B cell (primary cell): ENCODE measurements at regions not wholly inside any gene's neighbourhood (a gene's known extent, or its start where the extent isn't known, plus 50 kb on each side); places are given as distances from the start of the nearest gene placed in this dataset.

Experiments
- ATAC-seq: fragments of 200-7000 bp; cut with Tn5 transposase; one replicate; pipeline ENCODE4 v1.10.0; 2021; ENCODE audit warnings: low read depth, mild to moderate bottlenecking, moderate number of reproducible peaks, moderate library complexity
- CTCF ChIA-PET: fragments of 350-600 bp; sonication (Branson Sonifier 250); formaldehyde crosslinking; loops from one replicate; lab custom pipeline; 2021; ENCODE audit warnings: antibody characterized with exemption, inconsistent platforms; lab: Charles Lee
- POLR2A ChIA-PET: fragments of 350-600 bp; sonication (Branson Sonifier 250); formaldehyde crosslinking; loops from one replicate; lab custom pipeline; 2021; ENCODE audit warnings: antibody characterized with exemption; lab: Charles Lee
- DNase-seq: peaks from one replicate; pipeline ENCODE4 v3.0.0; 2013
- H2AFZ ChIP-seq: 2 replicates; pipeline ENCODE4 v1.6.1; 2012; ENCODE audit warnings: mild to moderate bottlenecking, low read depth, low read length; ENCODE audit not compliant: insufficient read depth, poor library complexity, severe bottlenecking
- H3K27ac ChIP-seq, 2 donors: 1 replicate in 1 of 2; 2 replicates in 1 of 2; pipeline ENCODE4 v1.5.1; 2012 to 2013; ENCODE audit warnings: low read length in 2 of 2, mild to moderate bottlenecking in 2 of 2, moderate library complexity in 1 of 2
- H3K27me3 ChIP-seq, 4 experiments: fragments of 200-600 bp in 1 of 4; sonication (generic) in 1 of 4; replicated peaks in 1 of 4; 1 replicate in 2 of 4; 2 replicates in 2 of 4; pipeline versions ENCODE4 v1.6.1 to v1.7.0; 2013 to 2016; ENCODE audit warnings: low read length in 3 of 4, mild to moderate bottlenecking in 2 of 4, mixed read lengths in 1 of 4, moderate library complexity in 1 of 4; ENCODE audit not compliant: insufficient read depth in 4 of 4, control insufficient read depth in 3 of 4; ENCODE audit errors: control extremely low read depth in 1 of 4
- H3K36me3 ChIP-seq, 2 experiments: replicated peaks in 1 of 2; 1 replicate in 1 of 2; 2 replicates in 1 of 2; pipeline versions ENCODE4 v1.6.1 to v1.7.1; 2013; ENCODE audit warnings: low read length in 1 of 2; ENCODE audit not compliant: insufficient read depth in 2 of 2, control insufficient read depth in 1 of 2; ENCODE audit errors: control extremely low read depth in 1 of 2, extremely low read depth in 1 of 2
- H3K4me1 ChIP-seq, 2 donors: fragments of 200-600 bp in 1 of 2; sonication (generic) in 1 of 2; 1 replicate in 1 of 2; 2 replicates in 1 of 2; pipeline versions ENCODE4 v1.5.1 to v1.6.1; 2013 to 2017; ENCODE audit warnings: low read length in 2 of 2; ENCODE audit not compliant: control insufficient read depth in 2 of 2, insufficient read depth in 2 of 2
- H3K4me2 ChIP-seq: replicated peaks from 2 replicates; pipeline ENCODE3; 2012; ENCODE audit warnings: mild to moderate bottlenecking, low read depth, low read length; ENCODE audit not compliant: poor library complexity, severe bottlenecking
- H3K4me3 ChIP-seq, 5 experiments: fragments of 200-600 bp in 1 of 5; sonication (generic) in 1 of 5; 1 replicate in 3 of 5; 2 replicates in 2 of 5; pipeline versions ENCODE4 v1.5.1 to v1.7.0; 2011 to 2016; ENCODE audit warnings: low read length in 4 of 5, mild to moderate bottlenecking in 4 of 5, low read depth in 2 of 5, control low read depth in 1 of 5, moderate library complexity in 1 of 5; ENCODE audit not compliant: insufficient read depth in 1 of 5; ENCODE audit errors: control extremely low read depth in 1 of 5, extremely low read depth in 1 of 5
- H3K79me2 ChIP-seq: fragments of 200-600 bp; sonication (generic); one replicate; pipeline ENCODE4 v1.6.0; 2016; ENCODE audit warnings: low read length; ENCODE audit not compliant: control insufficient read depth, insufficient read depth
- H3K9ac ChIP-seq: fragments of 200-600 bp; sonication (generic); 2 replicates; pipeline ENCODE4 v1.6.1; 2017; ENCODE audit warnings: mild to moderate bottlenecking, low read length, moderate library complexity
- H3K9me3 ChIP-seq, 3 donors: one replicate each; pipeline versions ENCODE4 v1.6.1 to v1.7.1; 2013; ENCODE audit warnings: low read length in 2 of 3; ENCODE audit not compliant: control insufficient read depth in 2 of 3, insufficient read depth in 1 of 3; ENCODE audit errors: control extremely low read depth in 1 of 3
- H4K20me1 ChIP-seq: 2 replicates; pipeline ENCODE4 v1.6.0; 2012; ENCODE audit warnings: mild to moderate bottlenecking, low read length; ENCODE audit not compliant: insufficient read depth, control insufficient read depth, poor library complexity, severe bottlenecking
- H3K27ac Mint-ChIP-seq: one replicate; pipeline ENCODE4 v1.8.0; 2021; ENCODE audit warnings: mixed read lengths
- H3K27me3 Mint-ChIP-seq: one replicate; pipeline ENCODE4 v1.8.0; 2021; ENCODE audit warnings: mixed read lengths
- H3K4me1 Mint-ChIP-seq: one replicate; pipeline ENCODE4 v1.8.0; 2021; ENCODE audit warnings: mixed read lengths
- H3K4me3 Mint-ChIP-seq: one replicate; pipeline ENCODE4 v1.8.0; 2021; ENCODE audit warnings: mixed read lengths
- H3K9me3 Mint-ChIP-seq: one replicate; pipeline ENCODE4 v1.8.0; 2022; ENCODE audit warnings: mixed read lengths; ENCODE audit not compliant: insufficient read depth
- EZH2 ChIP-seq: IDR thresholded peaks from 2 replicates; pipeline ENCODE4 v1.6.1; 2012; ENCODE audit warnings: borderline replicate concordance, low read depth, mild to moderate bottlenecking, moderate library complexity, low read length; ENCODE audit not compliant: insufficient read depth, poor library complexity, severe bottlenecking
- WGBS: methylation state at CpG from one replicate; pipeline ENCODE4 v1.1.5; 2013; ENCODE audit warnings: missing lambda C conversion rate; ENCODE audit not compliant: insufficient coverage; 5-methylcytosine and 5-hydroxymethylcytosine counted together
- intact Hi-C: fragments of 100-400 bp; cut with micrococcal nuclease; formaldehyde crosslinking; loops from one replicate; pipeline ENCODE4 v1.10.0; 2022
- TF ChIP-seq, protein P1 (sequence below): fragments of 200-600 bp; IDR thresholded peaks from one replicate; pipeline ENCODE4 v1.8.0; 2022; ENCODE audit warnings: antibody characterized with exemption, mild to moderate bottlenecking

GRCh38 chr4:137659431-137659830, 127.1 kb upstream of the PCDH18 start:
- intact Hi-C loops: no loop called here
- Histone ChIP-seq H3K36me3 (no peaks in the 10 kb centered on the region), H3K9ac (no peak overlapping the region), H3K27ac (no peak overlapping the region), H3K9me3 (no peaks in the 10 kb centered on the region), H3K4me1 (no peaks in the 10 kb centered on the region), H3K4me3 (no peak overlapping the region), H3K4me2 (no peak overlapping the region), H2AFZ (no peak overlapping the region), H3K27me3 (no peaks in the 10 kb centered on the region), H3K79me2 (no peaks in the 10 kb centered on the region), H4K20me1 (no peaks in the 10 kb centered on the region)
- ChIA-PET POLR2A (no interaction called here), CTCF (no interaction called here)
- no peaks in the 10 kb centered on the region for H3K4me1 Mint-ChIP-seq
- ATAC-seq (no peak), DNase-seq (no peak)
- H3K4me3 Mint-ChIP-seq: no peak overlapping the region
- no CpG with 5 or more reads among the region's 1 CpG for WGBS
- TF ChIP-seq EZH2: no peak
- TF ChIP-seq, protein P1, sequence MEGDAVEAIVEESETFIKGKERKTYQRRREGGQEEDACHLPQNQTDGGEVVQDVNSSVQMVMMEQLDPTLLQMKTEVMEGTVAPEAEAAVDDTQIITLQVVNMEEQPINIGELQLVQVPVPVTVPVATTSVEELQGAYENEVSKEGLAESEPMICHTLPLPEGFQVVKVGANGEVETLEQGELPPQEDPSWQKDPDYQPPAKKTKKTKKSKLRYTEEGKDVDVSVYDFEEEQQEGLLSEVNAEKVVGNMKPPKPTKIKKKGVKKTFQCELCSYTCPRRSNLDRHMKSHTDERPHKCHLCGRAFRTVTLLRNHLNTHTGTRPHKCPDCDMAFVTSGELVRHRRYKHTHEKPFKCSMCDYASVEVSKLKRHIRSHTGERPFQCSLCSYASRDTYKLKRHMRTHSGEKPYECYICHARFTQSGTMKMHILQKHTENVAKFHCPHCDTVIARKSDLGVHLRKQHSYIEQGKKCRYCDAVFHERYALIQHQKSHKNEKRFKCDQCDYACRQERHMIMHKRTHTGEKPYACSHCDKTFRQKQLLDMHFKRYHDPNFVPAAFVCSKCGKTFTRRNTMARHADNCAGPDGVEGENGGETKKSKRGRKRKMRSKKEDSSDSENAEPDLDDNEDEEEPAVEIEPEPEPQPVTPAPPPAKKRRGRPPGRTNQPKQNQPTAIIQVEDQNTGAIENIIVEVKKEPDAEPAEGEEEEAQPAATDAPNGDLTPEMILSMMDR: no peak
- no peak overlapping the region for H3K27ac Mint-ChIP-seq
- H3K27me3 Mint-ChIP-seq: no peaks in the 10 kb centered on the region
- peaks cover 3% of the 10 kb centered on the region for H3K9me3 Mint-ChIP-seq

GRCh38 chr4:137656661-137657060, 124.4 kb upstream of the PCDH18 start:
- no peak overlapping the region for H3K27ac ChIP-seq
- no peaks in the 10 kb centered on the region for H3K27me3 Mint-ChIP-seq
- H4K20me1 ChIP-seq: no peaks in the 10 kb centered on the region
- H3K36me3 ChIP-seq: no peaks in the 10 kb centered on the region
- ChIA-PET CTCF (no interaction called here), POLR2A (no interaction called here)
- no peaks in the 10 kb centered on the region for H3K79me2 ChIP-seq
- TF ChIP-seq EZH2: no peak
- TF ChIP-seq, protein P1: no peak
- no peaks in the 10 kb centered on the region for H3K4me1 Mint-ChIP-seq
- intact Hi-C loops: no loop called here
- no CpG with 5 or more reads among the region's 2 CpGs for WGBS
- H2AFZ ChIP-seq: no peak overlapping the region
- no peak for ATAC-seq
- H3K4me2 ChIP-seq: no peak overlapping the region
- H3K4me1 ChIP-seq: no peaks in the 10 kb centered on the region
- no peak overlapping the region for H3K9ac ChIP-seq
- H3K27ac Mint-ChIP-seq: no peak overlapping the region
- H3K27me3 ChIP-seq: no peaks in the 10 kb centered on the region
- peaks cover 3% of the 10 kb centered on the region for H3K9me3 Mint-ChIP-seq
- no peaks in the 10 kb centered on the region for H3K9me3 ChIP-seq
- H3K4me3 ChIP-seq: no peak overlapping the region
- no peak for DNase-seq
- no peak overlapping the region for H3K4me3 Mint-ChIP-seq
